ENCODE measurements at regions not wholly inside any gene's neighbourhood (a gene's known extent, or its start where the extent isn't known, plus 50 kb on each side); places are given as distances from the start of the nearest gene placed in this dataset.

DNA sequence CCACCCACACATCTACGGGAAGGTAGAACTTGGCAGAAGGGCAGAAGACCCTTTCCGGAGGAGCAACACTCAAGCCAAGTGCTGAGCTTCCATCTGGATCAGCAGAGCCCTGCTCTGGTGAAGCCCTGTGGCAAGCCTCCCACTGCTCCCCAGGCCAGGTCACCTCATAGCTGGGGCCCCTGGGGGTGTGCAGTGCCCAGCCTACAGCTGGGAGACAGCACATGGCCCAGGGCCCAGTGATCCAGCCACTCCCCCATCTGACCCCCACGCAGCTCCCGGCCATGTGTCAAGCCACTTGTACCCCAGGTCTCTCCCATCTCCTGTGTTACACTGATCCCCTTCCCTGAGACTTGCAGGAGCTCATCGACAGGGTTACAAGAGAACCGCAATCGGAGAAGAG is 95.7 kb downstream of the RBFOX3 start:
- TF ChIP-seq, protein P1, sequence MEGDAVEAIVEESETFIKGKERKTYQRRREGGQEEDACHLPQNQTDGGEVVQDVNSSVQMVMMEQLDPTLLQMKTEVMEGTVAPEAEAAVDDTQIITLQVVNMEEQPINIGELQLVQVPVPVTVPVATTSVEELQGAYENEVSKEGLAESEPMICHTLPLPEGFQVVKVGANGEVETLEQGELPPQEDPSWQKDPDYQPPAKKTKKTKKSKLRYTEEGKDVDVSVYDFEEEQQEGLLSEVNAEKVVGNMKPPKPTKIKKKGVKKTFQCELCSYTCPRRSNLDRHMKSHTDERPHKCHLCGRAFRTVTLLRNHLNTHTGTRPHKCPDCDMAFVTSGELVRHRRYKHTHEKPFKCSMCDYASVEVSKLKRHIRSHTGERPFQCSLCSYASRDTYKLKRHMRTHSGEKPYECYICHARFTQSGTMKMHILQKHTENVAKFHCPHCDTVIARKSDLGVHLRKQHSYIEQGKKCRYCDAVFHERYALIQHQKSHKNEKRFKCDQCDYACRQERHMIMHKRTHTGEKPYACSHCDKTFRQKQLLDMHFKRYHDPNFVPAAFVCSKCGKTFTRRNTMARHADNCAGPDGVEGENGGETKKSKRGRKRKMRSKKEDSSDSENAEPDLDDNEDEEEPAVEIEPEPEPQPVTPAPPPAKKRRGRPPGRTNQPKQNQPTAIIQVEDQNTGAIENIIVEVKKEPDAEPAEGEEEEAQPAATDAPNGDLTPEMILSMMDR (optimal IDR thresholded peaks at IDR 0.05 in 1 of 3, IDR thresholded peaks at IDR 0.05 in 1 of 3, conservative IDR thresholded peaks at IDR 0.05 in 1 of 3; ENCODE audit: extremely low read depth in 1 of 3, insufficient read depth in 2 of 3, low read length in 3 of 3), result no peak
- TF ChIP-seq EZH2 (IDR thresholded peaks at IDR 0.05; ENCODE audit: low read length), result no peak

All from keratinocyte (primary cell).